Epithelial cell of proximal tubule (primary cell): ENCODE measurements at regions not wholly inside any gene's neighbourhood (a gene's known extent, or its start where the extent isn't known, plus 50 kb on each side); places are given as distances from the start of the nearest gene placed in this dataset.

Source experiments
- DNase-seq: peaks from one replicate; pipeline ENCODE4 v3.0.0-alpha.2; 2011; ENCODE audit warnings: low read depth
- H3K4me3 ChIP-seq: 2 replicates; pipeline ENCODE4 v1.5.1; 2011; ENCODE audit warnings: low read depth, mild to moderate bottlenecking, low read length
- CTCF ChIP-seq: conservative IDR thresholded peaks from 2 replicates; pipeline ENCODE4 v1.5.1; 2012; ENCODE audit warnings: low read depth, mild to moderate bottlenecking, low read length

- no peak overlapping the region for H3K4me3 ChIP-seq
- no peak for DNase-seq
- no peak for TF ChIP-seq CTCF
Observed at GRCh38 chr1:25074351-25075227, 144.5 kb upstream of the RUNX3 start.

- TF ChIP-seq CTCF = no peak
- DNase-seq = no peak
- H3K4me3 ChIP-seq = no peak overlapping the region
Observed at GRCh38 chr1:25073640-25074270, 143.7 kb upstream of the RUNX3 start.

GRCh38 chr1:25072461-25072860 is 142.4 kb upstream of the RUNX3 start:
- no peak overlapping the region for H3K4me3 ChIP-seq
- DNase-seq = no peak
- TF ChIP-seq CTCF = no peak

GRCh38 chr1:25068829-25069228 is 138.8 kb upstream of the RUNX3 start:
- no peak overlapping the region for H3K4me3 ChIP-seq
- DNase-seq = no peak
- TF ChIP-seq CTCF = peak; percentile 28

- H3K4me3 ChIP-seq = no peak overlapping the region
- no peak for DNase-seq
- no peak for TF ChIP-seq CTCF
Observed at GRCh38 chr1:25068316-25068715, 138.2 kb upstream of the RUNX3 start.

GRCh38 chr1:25067518-25068251 is 137.6 kb upstream of the RUNX3 start:
- no peak for DNase-seq
- TF ChIP-seq CTCF = no peak
- H3K4me3 ChIP-seq = no peak overlapping the region
